GM18858 (cell line): ENCODE measurements at regions not wholly inside any gene's neighbourhood (a gene's known extent, or its start where the extent isn't known, plus 50 kb on each side); places are given as distances from the start of the nearest gene placed in this dataset.
"Not testable (repeated sequence)": the region's sequence is repeated elsewhere in the genome, so short reads cannot be mapped to it uniquely, and the experiment has no call there.

Source experiments
- ATAC-seq: cut with Tn5 transposase; IDR thresholded peaks from one replicate; pipeline ENCODE4 v1.9.1; 2021; ENCODE audit not compliant: unreplicated experiment

- no peak for ATAC-seq
These were observed 223.7 kb downstream of the DLL1 start for GRCh38 chr6:170067181-170067641.

GRCh38 chr6:170066679-170067078, 224.2 kb downstream of the DLL1 start:
- no peak for ATAC-seq

DNA sequence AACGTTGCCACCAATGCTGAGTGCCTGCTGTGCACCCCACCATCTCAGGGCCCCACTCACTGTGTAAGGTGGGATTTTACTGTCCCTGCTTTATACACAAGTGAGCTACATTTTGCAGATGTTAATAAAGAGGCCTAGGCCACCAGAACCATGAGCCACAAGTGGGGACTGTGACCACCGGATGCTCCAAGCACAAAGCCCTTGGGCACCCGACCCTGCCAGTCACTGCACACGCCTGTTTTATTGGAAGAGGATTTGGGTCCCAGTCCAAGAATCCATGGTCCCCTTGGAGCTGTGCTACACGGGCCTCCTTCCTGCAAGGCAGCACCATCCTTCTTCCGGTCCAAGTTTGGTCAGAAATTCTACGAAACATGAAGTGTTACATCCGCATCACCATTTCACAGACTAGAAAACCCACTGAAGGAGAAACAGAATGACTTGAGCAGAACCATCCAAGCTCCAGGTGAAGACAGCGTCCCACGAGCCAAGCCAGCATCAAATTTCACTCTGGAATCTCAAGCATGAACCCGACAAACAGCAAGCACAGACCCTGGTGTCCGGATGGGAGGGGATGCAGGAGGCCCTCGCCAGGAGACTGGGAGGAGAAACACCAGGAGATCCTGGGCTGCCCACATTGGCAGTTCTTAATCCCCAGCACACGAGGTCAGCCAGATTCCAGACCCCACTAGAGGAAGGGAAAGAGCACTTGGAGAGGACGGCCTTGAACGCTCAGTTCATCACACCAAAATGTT, 226.9 kb downstream of the DLL1 start:
- no peak for ATAC-seq

DNA sequence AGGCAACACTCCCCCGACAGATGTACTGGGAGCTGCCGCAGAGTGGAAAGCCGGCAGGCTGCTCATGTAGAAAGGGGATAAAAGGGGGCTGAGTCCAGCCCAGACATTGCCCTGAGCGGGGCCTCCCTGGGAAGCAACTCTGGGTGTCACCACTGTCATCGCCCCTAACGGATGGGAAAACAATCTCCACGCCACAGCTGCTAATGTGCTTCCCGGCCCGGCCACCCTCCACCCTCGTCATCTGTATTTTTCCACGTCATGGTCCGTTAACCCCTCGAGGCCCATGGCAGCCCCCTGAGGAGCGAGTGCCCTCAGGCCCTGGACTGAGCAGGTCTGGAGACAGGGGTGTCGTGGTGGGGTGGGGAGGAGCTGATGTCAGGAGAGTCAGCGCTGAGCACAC, 227.4 kb downstream of the DLL1 start:
- no peak for ATAC-seq

GRCh38 chr6:170062915-170063241, 228.0 kb downstream of the DLL1 start:
- ATAC-seq: no peak

GRCh38 chr6:170062209-170062914, 228.5 kb downstream of the DLL1 start:
- ATAC-seq: no peak

- ATAC-seq: no peak
These were observed 231.9 kb downstream of the DLL1 start for GRCh38 chr6:170058878-170059485.

DNA sequence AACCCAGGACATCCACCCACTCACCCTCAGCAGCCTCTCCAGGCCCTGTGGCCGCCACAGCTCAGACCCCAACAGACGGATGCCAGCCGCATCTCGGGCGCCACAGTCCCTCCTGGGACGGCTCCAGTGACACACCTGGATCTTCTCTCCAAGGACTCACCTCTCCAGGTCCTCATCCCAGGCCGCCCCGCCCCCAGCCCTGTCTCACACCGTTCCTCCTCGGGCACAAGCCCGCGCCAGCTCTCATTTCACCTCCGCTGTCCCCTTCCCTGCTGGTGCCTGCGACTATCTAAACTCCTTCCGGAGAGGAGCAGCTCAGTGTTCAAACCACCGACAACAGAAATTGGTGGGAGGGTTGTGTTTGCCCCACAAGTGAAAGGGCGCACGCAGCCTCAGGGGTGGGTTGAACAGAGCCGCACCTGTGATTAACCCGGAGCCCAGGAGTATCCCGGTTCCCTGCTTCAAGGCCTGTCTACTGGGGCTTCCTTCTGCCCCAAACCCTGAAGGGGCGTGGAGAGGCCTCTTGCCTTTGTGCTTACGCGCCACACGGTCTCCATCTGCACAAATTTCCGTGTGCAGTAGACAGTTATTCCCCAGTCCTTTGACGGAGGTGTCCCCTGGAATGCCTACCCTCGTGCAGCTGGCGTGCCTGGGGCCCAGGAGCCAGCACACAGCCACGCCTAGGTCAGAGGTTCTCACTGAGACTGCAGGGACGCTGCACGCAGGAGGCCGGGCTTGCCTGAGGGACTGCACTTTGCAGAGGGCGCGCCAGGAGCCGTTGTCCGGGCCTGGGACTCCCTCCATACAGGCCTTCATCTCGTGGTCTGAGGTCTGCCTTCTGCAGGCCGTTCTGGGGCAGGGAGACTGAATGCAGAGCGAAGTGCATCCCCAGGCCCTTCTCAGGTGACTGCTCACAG, 232.7 kb downstream of the DLL1 start:
- ATAC-seq: no peak

DNA sequence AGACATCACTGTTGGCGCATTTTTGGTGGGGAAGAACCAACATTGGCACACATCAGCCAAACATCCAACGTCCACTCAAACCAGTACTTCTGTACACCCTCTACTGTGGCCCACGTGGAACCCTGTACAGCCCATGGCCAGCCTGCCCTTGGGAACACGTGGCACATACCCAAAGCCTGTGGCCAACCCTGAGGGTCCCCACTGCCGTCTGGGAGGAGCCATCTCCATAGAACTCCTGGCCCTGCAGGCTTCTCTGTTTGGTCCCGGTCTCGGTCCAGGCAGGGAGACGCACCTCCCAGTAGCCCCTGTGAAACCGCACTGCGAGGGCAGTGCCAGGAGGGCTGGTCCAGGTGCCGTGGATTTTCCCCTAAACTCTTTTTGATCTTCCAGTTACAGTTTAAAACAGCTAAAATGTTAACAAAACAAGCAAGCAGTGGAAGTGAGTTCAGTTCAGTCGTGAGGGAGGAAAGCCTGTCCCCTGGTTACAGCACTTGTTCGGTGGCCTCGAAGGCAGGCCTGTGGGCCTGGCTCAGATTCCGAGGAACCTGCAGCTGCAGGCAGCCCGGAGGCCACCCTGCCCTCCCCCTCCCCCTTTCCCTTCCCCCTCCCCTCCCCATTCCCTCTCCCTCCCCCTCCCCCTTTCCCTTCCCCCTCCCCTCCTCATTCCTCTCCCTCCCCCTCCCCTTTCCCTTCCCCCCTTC, 233.7 kb downstream of the DLL1 start:
- no peak for ATAC-seq

DNA sequence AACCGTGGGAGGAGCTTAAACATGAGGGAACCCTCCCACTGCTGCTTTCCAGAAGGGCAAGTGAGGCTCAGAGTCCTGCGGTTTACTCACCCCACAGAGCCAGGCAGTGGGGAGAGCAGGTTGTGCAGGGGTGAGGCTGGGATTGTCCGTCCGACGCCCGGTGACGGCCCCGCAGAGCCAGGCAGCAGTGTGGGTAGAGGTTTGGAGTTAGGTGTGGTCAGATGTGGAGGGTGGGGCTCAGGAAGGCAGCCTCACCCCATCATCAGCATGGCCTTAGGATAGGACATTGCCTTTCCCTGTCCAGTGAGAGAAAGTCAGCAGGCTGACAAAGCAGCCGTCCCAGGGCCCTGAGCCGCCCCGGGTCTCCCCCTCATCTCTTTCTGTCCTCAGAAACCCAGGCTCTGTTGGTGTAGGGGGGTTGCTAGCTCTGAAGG, 234.6 kb downstream of the DLL1 start:
- no peak for ATAC-seq

DNA sequence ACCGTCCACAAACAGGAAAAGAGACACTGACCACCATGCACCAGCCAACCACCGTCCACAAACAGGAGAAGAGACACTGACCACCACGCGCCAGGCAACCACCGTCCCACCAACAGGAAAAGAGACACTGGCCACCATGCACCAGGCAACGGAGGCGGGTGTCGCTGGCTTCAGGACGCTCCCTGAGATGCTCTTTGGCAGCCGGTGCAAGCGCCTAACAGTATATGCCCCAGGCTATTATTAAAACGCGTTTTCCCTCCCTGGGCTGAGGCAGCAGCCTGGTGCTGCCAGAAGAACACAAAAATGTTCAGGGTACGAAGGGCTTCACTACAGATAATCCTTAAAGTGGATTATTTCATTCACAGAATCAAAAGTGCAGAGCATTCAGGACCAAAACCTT, 235.1 kb downstream of the DLL1 start:
- ATAC-seq: not testable (repeated sequence)

DNA sequence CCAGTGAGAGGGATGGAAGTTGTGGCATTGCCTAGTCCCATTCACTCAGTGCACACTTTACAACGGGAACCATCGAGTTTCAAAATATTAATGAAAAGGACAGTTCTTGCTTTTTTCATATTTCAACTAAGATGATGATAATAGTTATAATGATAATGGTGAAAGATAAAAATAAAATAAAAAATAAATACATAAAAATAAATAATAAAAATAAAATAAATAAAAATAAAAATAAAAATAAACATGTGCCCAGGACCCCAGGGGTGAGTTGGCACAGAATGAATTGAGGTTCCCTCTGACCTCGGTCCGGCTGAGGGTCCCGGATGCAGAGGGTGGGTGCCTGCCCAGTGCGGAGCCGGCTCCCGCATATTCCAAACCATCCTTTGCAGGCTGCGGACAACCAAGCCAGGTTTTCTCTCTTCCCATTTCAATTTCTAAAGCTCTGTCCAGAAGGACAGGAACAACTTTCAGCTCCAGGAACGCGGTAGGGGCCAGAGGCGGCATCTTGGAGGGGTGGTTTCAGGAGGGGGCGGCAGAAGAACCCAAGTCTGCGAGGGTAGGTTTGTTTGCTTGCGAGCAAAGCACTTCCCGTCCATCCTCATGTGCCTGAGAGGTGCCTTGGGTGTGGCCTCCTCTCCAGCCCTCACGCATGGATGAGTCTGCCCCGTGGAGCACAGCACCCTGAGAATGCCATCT, 236.8 kb downstream of the DLL1 start:
- ATAC-seq: no peak

GRCh38 chr6:170052991-170053821, 237.7 kb downstream of the DLL1 start:
- ATAC-seq: no peak

- ATAC-seq: no peak
These were observed 239.4 kb downstream of the DLL1 start for GRCh38 chr6:170051229-170052172.

DNA sequence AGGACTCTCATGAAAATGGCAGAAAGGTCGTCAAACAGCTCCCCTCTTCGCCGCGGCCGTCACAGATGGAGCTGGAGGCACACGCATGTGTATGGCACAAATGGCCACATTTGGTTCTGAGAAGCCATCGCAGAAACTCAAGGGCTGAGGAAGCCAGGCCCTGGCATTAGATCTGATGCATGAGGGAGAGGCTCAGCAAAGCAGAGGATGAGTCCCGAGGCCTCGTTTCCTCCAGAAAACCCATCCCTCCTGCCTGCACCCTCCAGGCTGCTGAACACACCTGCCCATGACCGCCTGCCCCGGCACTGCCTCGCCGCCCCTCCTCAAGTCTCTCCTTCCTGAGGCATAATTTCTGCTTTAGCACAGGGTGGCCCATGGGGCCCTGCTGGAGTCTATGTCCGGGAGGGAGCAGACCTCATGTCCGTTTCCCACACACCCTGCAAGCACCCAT, 240.3 kb downstream of the DLL1 start:
- ATAC-seq: no peak

- ATAC-seq: no peak
These were observed 241.0 kb downstream of the DLL1 start for GRCh38 chr6:170049641-170050561.
